HT-29 (cell line): ENCODE measurements at regions not wholly inside any gene's neighbourhood (a gene's known extent, or its start where the extent isn't known, plus 50 kb on each side); places are given as distances from the start of the nearest gene placed in this dataset.
"Not testable (repeated sequence)": the region's sequence is repeated elsewhere in the genome, so short reads cannot be mapped to it uniquely, and the experiment has no call there.

ENCODE experiments used
- DNase-seq: peaks from one replicate; pipeline ENCODE4 v3.0.0-alpha.2; 2015; ENCODE audit warnings: low spot score

DNA sequence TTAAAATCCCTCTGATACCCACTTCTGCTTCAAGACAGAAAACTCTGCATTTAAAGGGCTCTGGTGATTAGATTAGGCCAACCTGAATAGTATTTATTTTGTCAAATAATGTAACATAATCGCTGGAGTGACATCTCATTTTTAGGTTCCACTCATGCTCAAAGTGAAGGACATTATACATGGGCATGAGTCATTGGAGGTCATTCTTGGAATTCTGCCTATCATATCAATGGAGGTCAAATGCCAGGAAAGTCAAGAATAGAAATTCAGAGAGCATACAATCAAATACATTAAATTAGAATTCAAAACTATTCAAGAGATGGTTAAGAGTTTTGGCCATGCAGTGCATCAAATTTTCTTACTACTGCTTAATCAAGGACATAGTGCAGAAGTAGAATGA, 50.8 kb upstream of the PRSS1 start:
- no peak for DNase-seq

DNA sequence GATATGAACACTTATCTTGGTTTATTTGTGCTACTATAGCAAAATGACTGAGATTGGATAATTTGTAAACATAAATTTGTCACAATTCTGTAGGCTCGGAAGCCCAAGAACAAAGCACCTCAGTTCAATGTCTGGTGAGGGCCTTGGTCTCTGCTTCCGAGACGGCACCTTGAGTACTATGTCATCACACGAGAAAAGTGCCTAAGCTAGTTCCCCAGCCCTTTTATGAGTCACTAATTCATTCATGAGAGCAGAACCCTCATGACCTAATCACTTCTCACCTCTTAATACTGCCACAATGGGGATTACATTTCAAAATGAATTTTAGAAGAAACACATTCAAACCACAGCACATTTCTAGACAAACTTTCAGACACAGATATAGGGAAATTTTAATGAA, 52.0 kb upstream of the PRSS1 start:
- DNase-seq, result no peak

DNA sequence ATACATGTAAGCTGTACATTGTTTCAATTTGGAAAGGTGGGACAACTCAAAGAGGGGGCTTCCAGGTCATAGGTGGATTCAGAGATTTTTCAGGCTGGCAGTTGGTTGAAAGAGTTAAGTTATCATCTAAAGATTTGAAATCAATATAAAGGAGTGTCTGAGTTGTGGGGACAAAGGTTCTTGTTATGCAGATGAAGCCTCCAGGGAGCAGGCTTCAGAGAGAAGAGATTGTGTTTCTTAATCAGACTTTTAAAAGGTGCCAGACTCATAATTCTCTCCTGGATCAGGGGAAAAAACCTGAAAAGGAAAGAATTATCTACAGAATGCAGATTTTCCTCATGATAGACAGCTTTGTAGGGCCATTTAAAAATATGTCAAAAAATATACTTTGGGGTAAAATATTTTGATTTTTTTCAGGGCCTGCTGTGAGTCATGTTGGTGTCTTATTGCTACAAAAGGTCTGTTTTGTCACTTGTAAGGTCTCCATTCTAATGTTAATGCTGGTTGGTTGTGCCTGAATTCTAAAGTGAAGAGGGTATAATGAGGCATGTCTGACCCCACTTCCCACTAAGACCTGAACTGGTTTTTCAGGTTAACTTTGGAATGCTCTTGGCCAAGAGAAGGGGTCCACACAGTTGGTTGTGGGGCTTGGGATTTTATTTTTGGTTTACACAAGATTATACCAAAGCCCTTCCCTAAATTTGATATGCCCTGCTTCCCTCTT, 52.7 kb upstream of the PRSS1 start:
- no peak for DNase-seq

DNA sequence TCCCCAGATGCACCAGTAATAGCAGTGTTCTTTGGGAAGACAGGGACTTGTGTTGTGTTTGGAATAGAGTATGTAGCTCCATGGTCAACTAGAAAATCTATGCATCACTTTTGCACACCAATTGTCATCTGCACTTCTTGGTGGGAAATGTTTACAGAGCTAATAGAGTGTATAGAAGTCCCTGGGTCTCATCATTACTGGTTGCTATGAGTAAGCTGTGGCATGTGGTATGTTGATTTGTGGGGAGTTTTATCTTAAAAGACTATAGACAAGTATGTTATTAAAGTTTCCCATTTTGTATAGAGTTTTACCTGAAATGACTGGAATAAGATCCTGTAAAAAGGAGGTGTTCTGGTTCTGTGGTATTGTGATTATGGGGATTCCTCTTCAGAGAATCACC, 55.4 kb upstream of the PRSS1 start:
- no peak for DNase-seq

DNA sequence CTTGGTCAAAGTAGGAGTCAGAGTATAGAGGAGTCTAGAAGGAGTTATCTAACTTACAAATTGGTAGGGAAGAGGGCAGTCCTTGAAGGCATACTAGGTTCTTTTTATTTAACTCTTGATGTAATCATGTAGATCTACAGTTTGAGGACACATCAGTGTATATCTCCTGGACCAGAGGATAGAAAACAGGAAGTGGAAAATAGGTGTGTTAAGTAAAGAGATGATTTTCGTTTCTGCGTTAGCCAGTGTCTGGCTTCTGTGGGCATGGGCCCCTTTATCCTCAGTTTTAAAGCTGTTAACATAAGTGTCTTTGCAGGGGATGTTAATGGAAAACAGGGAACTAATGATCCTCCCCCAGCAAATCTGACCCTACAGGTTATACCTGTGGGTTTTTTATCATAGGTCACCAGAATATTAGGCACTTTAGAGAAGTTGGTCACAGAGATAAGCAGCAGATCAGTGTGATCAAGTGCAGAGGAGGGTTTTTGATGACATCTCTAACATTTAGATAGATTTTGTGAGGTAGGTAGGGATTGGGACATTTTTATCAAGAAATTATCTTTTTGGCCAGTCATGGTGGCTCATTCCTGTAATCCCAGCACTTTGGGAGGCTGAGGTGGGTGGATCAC, 58.6 kb upstream of the PRSS1 start:
- DNase-seq, result no peak

DNA sequence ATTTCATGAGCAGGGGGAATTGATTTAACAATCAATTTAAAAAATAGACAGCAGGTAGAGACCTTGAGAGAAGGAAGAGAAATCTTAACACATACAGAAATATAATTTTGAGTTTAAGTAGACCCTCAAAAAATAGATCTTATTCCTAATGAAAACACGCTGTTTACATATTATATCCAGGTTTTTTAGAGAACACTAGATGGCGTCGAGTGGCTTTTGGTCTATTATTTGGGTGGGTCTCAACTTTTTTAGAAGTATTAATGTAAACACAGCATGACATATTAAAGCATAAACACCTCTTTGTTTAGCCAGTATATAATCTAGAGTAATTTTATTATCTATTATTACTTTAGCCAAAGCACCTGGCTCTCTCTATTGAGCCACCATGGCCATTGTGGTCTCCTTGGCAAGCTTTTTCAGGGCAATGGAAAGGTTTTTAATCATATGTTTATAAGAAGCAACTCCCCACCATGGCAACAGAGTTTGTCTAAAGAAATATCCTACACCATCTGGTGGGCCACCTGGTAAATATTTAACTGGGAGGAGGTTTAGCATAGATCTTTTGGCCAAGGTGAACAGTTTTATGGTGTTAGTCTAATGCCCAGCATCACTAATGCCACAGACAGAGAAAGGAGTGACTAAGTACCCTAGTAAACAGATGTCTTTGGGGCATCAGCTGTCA, 59.7 kb upstream of the PRSS1 start:
- peak; percentile 38 for DNase-seq

DNA sequence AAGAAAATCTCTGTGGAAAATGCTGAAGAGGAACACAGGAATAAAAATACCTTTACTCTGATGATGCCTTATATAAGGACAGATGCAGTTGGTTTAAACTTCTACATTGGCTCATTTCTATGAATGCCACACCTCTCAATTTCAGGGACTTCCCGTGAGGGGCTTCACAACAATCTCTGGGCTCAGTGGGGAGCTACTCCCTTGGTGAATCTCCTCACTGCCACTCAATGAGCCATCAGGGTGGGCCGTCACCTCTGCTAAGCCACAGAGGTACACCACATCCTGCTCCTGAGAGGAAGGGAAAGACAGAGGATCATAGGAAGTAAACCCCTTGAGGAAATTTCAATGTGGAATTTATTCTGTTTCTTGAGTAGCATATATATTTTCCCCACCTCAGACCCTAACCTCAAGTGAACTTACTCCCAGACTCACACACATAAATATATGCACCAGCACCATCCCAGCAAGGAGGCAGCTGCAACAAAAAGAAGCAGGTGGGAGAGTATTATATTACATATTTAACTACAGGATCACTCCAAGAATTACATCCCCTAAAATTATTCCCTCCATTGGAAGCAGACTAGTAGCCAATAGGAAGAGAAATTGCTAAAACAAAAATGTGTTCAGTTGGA, 63.3 kb upstream of the PRSS1 start:
- no peak for DNase-seq

DNA sequence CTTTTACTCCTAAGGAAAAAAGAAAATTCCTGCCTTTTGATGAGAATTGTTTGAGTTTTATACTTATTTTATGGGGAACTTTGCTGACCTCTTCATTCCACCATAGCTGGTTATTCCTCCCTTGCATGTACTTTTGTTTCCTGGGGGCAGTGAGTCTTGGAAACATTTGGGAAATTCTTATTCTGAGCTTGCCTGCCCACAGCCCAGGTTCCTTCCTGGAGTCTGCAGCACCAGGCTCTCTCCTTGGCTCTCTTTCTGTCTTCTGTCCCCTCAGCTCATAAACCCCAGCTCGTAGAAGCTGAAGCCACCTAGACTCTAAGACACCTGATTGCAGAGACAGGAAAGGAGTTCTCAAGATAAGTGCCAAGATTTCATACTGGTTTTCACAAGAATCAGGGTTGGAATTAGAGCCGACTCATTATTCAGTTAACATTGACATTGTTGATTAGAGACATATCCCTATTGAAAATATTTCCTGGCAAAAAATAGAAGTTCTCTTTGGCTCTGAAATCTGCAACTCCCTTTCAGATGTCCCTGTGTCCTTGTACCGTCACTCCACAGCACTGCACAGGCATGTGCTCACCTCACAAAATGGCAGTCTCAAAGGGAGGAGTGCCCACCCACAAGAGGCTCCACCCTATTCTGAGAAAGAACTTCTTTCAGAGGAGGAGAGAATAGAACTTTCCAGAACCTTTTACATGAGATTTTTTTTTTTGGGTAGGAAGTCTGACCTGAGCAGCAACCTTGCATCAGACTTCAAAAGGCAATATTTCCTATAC, 67.8 kb upstream of the PRSS1 start:
- DNase-seq, result no peak

DNA sequence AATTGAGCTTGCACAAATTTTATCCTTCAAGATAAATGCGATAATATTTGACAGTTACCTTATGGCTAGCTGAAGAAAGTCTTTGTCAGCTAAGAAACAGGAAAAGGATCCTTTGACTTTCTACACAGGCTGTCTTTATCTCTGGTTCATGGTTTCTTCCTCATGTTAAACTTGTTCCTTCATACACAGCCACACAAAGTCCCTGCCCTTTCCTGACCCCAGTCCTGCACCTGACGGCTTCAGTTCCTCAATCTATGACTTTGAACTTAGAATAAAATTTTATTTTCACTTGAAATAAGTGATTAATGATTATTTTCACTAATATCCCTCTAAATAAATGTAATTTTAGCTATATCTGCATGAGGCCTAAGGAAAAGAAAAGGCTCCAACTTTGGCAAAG, 77.8 kb upstream of the PRSS1 start:
- no peak for DNase-seq

DNA sequence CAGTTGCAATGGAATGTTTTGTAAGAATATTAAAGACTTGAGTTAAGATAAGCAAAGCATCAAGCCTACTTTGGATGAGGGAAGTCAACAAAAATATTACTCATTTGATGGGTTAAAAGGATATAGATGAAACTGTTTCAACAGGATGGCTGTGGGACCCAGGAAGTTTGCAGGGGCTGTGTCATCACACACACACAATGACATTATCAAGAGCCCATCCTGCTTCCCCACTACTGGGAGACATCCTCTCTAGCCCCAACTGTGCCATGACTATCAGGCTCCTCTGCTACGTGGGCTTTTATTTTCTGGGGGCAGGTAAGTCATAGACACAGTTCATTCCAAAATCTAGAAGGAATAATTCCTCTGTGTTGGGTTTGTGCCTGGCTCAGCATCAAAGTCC, 78.8 kb upstream of the PRSS1 start:
- no peak for DNase-seq

DNA sequence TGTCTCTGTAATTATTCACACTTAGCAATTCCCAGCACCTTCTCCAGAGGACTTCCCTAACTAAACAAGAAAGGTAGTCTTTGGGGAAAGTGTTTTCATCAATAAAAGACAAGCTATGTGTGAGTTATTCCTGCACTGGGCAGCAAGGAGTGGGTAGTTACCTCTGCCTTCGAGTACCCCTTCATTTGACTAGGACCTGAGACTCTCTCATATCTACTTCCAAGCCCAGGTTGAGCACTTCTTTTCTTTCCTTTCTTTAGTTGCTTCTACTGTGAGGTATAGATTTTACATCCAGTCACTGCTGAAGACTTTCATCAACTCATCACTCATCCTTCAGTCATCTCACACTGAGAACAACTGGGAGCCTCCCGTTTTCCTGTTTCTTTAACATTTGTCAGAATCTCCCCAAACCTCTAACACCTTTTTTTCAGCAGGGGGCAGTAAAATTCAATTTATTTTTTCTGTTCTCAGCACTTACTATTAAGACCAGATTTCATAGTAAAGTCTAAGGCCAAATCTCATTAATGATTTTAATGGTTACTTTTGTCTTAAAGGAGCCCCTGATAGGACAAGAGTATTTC, 80.1 kb upstream of the PRSS1 start:
- DNase-seq, result peak; percentile 38

DNA sequence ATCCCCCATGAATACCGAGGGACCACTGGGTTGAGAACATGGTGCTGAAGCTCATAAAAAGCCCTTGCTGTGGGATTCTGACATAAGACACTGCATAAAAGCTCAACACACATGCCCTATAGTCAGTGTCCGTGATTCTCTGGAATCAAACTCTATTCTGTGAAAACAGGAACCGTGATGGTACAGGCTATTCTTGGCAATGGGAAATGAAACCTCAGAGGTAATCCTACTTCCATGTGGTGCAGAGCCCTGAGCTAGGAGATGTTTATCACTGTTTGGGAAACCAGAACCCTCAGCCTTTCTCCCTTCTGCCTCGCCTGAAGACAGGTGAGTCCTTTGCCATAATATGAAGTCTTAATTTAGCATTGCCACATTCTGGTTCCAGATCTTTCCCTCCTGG, 80.8 kb upstream of the PRSS1 start:
- no peak for DNase-seq

DNA sequence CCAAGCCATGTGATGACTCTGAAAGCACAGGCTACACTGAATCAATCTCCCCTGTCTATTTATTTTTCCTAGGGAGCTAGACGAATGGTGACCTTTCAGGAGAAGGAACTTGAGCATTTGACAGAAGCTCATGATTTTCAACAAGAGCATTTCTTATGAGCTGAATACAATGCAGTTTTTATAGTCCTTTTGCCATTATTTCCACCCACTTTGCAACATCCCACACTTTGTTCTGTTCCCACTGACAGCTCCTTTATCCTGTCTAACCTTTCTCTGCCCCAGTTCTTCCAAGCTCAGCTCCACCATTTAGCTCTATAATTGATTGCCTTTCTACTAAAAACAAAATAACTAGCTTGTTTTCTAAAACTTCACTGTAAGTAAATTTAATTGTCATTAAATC, 91.9 kb upstream of the PRSS1 start:
- no peak for DNase-seq

DNA sequence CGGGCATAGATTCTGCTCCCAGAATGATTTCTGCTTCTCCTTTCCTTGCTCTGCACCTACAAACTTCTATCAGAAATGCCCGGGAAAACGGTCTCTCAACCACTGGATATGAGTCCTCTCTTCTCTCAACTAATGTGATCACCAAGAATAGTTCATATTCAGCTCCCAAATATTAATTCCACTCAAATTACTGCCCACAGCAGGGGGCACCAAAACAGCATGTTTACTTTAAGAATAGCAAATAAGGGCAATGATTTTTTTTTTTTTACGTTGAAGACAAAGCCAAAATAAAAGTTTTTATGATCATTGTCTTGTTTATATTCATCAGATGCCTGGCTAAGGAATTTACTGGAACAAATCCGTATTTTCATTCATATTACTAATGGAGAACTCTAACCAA, 94.9 kb upstream of the PRSS1 start:
- no peak for DNase-seq

DNA sequence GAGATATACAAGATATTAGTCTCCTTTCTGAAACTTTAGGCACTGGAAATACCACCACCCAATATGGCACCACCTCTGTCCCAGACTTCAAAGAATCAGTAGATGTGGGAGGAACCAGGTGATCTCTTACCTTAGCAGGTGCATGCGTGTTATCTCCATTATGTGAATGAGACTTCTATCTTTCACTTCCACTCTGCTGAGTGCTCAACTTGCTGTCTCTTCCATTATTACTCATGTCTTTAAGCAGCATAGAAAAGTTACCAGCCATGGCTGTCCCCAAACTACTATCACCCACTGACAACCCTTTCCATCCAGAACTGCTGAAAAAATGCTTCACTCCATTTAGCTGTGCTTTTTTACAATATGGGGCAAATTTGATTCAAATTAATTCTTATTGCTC, 101.5 kb upstream of the PRSS1 start:
- no peak for DNase-seq

DNA sequence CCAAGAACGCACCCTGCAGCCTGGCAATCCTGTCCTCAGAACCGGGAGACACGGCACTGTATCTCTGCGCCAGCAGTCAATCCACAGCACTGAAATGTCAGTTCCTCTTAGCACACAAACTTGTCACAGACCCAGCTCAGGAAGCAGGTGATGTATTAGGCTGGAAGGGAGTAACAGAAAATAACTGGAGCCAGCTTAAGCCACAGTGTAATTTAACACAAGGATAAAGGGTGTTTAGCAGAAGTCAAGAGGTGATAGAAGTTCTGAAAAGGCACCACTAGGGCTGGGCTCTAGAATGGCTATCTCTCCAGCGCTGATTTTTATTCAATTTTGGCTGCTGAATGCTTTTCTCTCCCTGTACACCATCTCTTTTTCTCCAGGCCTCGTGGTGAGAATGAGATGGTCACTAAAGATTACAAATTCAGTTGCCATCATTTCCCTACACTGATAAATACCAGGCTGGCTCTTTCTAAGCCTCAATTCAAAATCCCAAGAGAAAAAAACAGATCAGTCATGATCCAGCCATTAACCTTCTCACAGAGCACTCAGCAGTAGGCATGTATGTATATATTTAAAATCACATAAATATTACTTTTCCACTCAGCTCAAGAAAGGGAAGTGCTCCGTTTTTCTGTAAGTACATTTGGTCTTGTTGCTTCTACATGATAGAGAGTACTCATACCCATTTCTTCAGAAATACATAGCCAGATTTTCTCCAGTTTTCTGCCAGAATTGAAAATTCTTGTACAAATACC, 102.7 kb upstream of the PRSS1 start:
- no peak for DNase-seq

DNA sequence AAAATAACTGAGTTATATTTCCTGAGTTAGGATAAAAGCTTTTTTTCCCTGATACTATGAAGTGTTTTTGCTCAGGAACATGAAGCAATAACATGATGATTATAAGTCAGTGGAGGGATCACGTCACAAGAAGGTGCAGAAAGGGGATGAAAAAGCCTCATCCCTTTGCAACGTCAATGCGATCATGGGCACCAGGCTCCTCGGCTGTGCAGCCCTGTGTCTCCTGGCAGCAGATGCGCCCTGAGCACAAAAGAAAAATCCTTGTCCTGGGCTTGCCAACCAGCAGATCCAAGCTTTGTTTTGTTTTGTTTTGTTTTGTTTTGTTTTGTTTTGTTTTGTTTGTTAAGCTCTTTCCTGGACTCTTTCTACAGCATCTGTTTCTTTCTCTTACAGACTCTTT, 103.5 kb upstream of the PRSS1 start:
- no peak for DNase-seq

DNA sequence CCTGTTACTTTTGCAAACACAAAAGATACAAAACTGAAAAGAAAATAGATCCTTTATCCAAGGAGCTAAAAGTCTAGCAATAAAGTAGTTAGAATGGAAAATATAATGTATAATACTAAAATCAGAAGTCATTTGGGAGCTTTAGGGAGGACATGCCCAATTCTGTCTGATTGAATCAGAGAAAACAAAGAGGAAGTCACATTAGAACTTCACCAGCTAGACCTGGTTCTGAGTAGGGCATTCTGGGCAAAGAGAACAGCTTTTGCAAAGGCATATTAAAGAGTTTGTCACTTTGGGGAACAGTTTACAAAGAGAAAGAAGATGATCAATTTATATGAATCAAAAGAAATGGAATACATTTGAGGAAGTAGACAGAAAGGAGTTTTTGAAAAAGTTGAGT, 107.0 kb upstream of the PRSS1 start:
- DNase-seq, result no peak

DNA sequence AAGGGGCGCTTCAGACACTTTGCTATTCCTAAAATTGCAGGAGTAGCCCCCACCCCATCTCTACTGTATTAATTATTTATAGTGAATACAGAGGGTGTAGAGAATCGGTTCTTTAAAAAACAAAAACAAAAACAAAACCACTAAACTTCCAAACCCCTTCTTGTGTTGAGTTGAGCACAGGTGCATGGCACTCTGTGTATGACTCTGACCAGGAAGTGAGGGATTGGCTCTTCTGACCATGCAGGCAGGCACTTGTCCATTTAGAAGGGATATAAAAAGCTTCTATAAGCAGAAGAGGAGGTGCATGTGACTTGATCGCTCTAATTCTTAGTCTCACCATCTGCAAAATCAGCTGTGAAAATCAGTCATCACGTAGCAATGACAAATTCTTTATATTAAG, 108.0 kb upstream of the PRSS1 start:
- not testable (repeated sequence) for DNase-seq

DNA sequence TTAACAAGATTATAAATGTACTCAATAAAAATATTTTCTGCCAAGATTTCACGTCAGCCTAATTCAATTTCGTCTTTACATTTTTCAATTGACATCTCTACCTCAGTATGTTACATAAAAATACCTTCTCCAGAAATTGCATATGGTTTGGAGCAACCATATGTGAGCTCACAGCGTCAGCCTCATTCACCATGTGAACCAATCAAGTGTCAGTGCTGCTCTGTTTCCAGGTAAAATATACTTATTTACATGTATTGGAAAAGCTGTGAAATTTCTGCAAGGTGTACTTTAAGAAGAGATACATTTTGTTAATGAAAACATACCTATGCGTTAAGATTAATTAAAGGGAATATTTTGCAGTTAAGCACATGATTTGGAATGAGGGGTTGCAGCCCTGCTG, 110.7 kb upstream of the PRSS1 start:
- no peak for DNase-seq

DNA sequence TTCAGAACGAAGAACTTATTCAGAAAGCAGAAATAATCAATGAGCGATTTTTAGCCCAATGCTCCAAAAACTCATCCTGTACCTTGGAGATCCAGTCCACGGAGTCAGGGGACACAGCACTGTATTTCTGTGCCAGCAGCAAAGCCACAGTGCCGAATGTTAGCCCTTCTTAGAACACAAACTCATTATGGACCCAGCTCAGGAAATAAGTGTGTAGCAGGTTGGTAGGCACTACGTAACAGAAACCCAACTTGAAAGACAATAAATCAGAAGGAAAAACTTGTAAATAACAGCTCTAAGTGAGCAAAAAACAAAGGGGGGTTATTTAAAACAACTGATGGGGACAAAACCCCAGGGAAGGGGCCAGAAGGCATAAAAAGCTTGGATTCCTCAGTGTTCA, 112.0 kb upstream of the PRSS1 start:
- DNase-seq, result no peak
